Activated naive CD8-positive, alpha-beta T cell treated with anti-CD3 and anti-CD28 coated beads for 36 hours (primary cell): ENCODE measurements at regions not wholly inside any gene's neighbourhood (a gene's known extent, or its start where the extent isn't known, plus 50 kb on each side); places are given as distances from the start of the nearest gene placed in this dataset.
"Not testable (repeated sequence)": the region's sequence is repeated elsewhere in the genome, so short reads cannot be mapped to it uniquely, and the experiment has no call there.

Experiments
- DNase-seq: peaks from one replicate; pipeline ENCODE4 v3.0.0; 2021
- H3K27ac Mint-ChIP-seq: one replicate; pipeline ENCODE4 v1.8.0; 2022; ENCODE audit warnings: mild to moderate bottlenecking, moderate library complexity, mixed read lengths
- H3K27me3 Mint-ChIP-seq: one replicate; pipeline ENCODE4 v1.8.0; 2022; ENCODE audit warnings: mild to moderate bottlenecking, mixed read lengths
- H3K36me3 Mint-ChIP-seq: one replicate; pipeline ENCODE4 v1.8.0; 2021; ENCODE audit warnings: mild to moderate bottlenecking, mixed read lengths
- H3K4me1 Mint-ChIP-seq: one replicate; pipeline ENCODE4 v1.8.0; 2021; ENCODE audit warnings: mixed read lengths
- H3K4me3 Mint-ChIP-seq: one replicate; pipeline ENCODE4 v1.8.0; 2022; ENCODE audit warnings: mild to moderate bottlenecking, moderate library complexity, mixed read lengths
- H3K9me3 Mint-ChIP-seq: one replicate; pipeline ENCODE4 v1.8.0; 2022; ENCODE audit warnings: mixed read lengths

DNA sequence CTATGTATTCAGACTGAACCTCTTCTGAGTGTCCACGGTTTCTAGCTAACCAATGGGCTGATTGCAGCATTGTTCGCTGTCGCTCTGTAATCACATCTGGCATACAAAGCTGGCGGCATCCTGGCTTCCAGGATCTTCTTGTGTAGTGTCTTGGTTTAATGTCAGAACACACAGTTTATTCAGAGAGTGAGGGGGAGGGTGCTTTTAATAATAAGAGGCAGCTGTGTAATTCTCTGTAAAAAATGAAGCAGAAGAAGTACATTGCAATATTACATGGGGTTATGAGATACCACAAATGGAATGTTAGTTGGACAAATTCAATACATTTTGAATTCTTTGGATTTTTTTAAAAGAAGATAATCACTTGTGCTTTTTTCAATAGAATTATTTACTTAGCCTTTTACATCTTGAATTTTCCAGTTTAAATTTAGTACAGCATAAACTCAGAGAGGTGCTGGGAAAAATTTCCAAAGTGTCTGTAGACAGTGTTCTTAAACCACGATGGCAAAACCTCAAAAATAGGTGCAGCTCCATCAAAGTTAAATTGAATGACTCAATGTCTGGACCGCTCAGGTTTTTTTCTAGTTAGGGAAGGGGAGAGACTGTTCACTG lies 206.0 kb downstream of the PCSK1 start:
- Mint-ChIP-seq H3K4me1 (no peaks in the 10 kb centered on the region), H3K27ac (no peak overlapping the region), H3K9me3 (no peaks in the 10 kb centered on the region), H3K36me3 (no peaks in the 10 kb centered on the region), H3K27me3 (peaks cover 30% of the 10 kb centered on the region), H3K4me3 (no peak overlapping the region)
- DNase-seq = no peak

DNA sequence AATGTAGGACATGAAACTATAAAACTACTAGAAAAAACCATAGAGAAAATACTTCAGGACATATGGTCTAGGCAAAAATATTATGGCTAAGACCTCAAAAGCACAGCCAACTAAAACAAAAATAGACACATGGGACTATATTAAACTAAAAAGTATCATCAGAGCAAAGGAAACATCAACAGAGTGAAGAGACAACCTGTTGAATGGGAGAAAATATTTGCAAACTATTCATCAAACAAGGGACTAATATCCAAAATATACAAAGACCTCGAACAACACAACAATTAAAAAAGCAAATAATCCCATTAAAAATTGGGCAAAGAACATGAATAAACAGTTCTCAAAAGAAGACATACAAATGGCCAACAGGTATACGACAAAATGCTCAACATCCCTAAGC lies 210.9 kb downstream of the PCSK1 start:
- DNase-seq = no peak
- peaks cover 12% of the 10 kb centered on the region for H3K27me3 Mint-ChIP-seq
- no peaks in the 10 kb centered on the region for H3K9me3 Mint-ChIP-seq
- peaks cover 2% of the 10 kb centered on the region for H3K4me1 Mint-ChIP-seq
- H3K4me3 Mint-ChIP-seq = no peak overlapping the region
- H3K36me3 Mint-ChIP-seq = no peaks in the 10 kb centered on the region
- no peak overlapping the region for H3K27ac Mint-ChIP-seq

GRCh38 chr5:96220610-96221390 lies 212.2 kb downstream of the PCSK1 start:
- DNase-seq = no peak
- peaks cover 2% of the 10 kb centered on the region for H3K4me1 Mint-ChIP-seq
- H3K4me3 Mint-ChIP-seq = no peak overlapping the region
- no peaks in the 10 kb centered on the region for H3K36me3 Mint-ChIP-seq
- peaks cover 2% of the 10 kb centered on the region for H3K27me3 Mint-ChIP-seq
- no peaks in the 10 kb centered on the region for H3K9me3 Mint-ChIP-seq
- no peak overlapping the region for H3K27ac Mint-ChIP-seq

- Mint-ChIP-seq H3K27ac (no peak overlapping the region), H3K4me1 (peaks cover 2% of the 10 kb centered on the region), H3K27me3 (peaks cover 3% of the 10 kb centered on the region), H3K36me3 (no peaks in the 10 kb centered on the region), H3K9me3 (no peaks in the 10 kb centered on the region), H3K4me3 (no peak overlapping the region)
- DNase-seq = no peak
These were observed 213.3 kb downstream of the PCSK1 start for GRCh38 chr5:96219580-96220281.

- no peak for DNase-seq
- Mint-ChIP-seq H3K36me3 (no peaks in the 10 kb centered on the region), H3K4me3 (no peak overlapping the region), H3K27ac (no peak overlapping the region), H3K4me1 (peaks cover 2% of the 10 kb centered on the region), H3K9me3 (no peaks in the 10 kb centered on the region), H3K27me3 (peaks cover 8% of the 10 kb centered on the region)
These were observed 214.4 kb downstream of the PCSK1 start for GRCh38 chr5:96218653-96219052.

DNA sequence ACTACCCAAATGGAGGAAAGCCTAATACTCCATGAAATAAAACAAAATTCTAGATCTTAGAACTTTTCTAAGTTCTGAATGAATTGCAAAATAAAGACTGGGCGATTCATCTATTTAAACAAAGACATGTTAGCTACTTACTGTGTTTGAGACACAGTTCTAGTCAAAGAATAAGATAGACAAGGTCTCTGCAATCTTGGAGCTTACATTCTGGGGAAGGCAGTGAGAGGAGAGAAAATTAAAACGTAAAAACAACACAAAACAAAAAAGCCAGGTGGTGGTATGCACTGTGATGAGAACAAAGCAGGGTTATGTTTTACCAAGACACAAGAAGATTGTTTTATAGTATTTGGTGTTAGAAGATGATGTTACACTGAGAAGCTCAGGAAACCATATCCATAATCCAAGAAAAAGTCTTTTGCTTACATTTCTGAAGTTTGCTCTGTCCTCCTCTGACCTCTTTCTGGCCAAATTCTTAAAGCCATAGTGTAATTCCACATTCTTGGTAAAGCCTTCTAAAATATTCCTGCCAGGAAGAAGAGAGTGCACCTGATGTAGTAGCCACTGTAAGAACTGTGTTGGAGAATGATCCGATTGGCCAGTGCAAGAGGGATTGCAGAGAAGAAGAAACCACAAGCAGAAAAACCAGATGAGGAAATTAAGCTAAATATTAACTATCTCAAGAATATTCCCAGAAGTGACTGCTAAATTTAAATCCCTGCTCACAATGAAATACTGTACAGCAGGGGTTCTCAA lies 218.4 kb downstream of the PCSK1 start:
- Mint-ChIP-seq H3K36me3 (no peaks in the 10 kb centered on the region), H3K4me1 (no peaks in the 10 kb centered on the region), H3K4me3 (no peak overlapping the region), H3K27ac (no peak overlapping the region), H3K9me3 (peaks cover 2% of the 10 kb centered on the region), H3K27me3 (peaks cover 15% of the 10 kb centered on the region)
- DNase-seq = no peak

DNA sequence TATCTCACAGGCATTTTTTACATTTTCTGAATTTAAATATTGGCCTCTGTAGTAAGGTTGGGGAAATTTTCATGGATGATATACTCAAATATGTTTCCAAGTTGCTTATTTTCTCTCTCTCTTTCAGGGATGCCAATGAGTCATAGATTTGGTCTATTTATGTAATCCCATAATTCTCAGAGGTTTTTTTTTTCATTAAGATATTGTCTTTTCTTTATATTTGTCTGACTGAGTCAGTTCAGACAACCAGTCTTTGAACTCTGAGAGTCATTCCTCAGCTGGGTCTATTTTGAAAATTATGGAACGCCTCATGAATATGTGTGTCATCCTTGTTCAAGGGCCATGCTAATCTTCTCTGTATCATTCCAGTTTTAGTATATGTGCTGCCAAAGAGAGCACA lies 223.2 kb downstream of the PCSK1 start:
- no peaks in the 10 kb centered on the region for H3K4me1 Mint-ChIP-seq
- H3K36me3 Mint-ChIP-seq = no peaks in the 10 kb centered on the region
- H3K9me3 Mint-ChIP-seq = peaks cover 28% of the 10 kb centered on the region
- H3K27me3 Mint-ChIP-seq = peaks cover 18% of the 10 kb centered on the region
- H3K4me3 Mint-ChIP-seq = no peak overlapping the region
- DNase-seq = no peak
- no peak overlapping the region for H3K27ac Mint-ChIP-seq

DNA sequence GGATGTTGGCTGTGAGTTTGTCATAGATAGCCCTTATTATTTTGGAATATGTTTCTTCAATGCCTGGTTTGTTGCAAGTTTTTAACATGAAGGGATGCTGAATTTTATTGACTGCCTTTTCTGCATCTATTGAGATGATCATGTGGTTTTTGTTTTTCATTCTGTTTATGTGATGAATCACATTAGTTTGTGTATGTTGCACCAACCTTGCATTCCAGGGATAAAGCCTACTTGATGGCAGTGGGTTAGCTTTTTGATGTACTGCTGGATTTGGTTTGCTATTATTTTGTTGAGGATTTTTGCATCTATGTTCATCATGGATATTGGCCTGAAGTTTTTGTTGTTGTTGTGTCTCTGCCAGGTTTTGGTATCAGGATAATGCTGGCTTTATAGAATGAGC lies 225.6 kb downstream of the PCSK1 start:
- Mint-ChIP-seq H3K4me3 (no peak overlapping the region), H3K27ac (no peak overlapping the region), H3K9me3 (peaks cover 28% of the 10 kb centered on the region), H3K36me3 (no peaks in the 10 kb centered on the region), H3K27me3 (peaks cover 9% of the 10 kb centered on the region), H3K4me1 (no peaks in the 10 kb centered on the region)
- DNase-seq = no peak

DNA sequence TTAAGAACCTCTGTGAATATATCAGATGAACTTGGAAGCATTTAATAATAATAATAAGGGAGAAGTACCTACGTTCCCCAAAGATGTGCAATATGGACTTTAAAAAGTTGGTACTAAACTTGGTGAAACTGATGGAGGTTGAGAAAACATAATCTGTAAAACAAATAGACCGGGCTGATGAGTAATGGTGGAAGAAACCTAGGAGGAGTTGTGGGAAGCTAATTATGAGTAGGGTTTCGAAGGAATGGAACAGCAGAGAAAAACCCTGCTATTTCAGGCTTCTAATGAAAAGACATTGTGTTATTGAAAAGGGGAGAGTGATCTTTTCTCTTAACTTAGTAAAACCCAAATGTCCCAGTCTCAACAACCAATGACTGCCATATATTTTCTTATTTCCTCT lies 229.3 kb downstream of the PCSK1 start:
- Mint-ChIP-seq H3K9me3 (peaks cover 20% of the 10 kb centered on the region), H3K27me3 (peaks cover 8% of the 10 kb centered on the region), H3K4me3 (no peak overlapping the region), H3K4me1 (no peaks in the 10 kb centered on the region), H3K36me3 (no peaks in the 10 kb centered on the region), H3K27ac (no peak overlapping the region)
- DNase-seq = no peak

- no peak overlapping the region for H3K4me3 Mint-ChIP-seq
- no peaks in the 10 kb centered on the region for H3K4me1 Mint-ChIP-seq
- peaks cover 9% of the 10 kb centered on the region for H3K27me3 Mint-ChIP-seq
- no peak overlapping the region for H3K27ac Mint-ChIP-seq
- no peak for DNase-seq
- H3K9me3 Mint-ChIP-seq = no peaks in the 10 kb centered on the region
- H3K36me3 Mint-ChIP-seq = no peaks in the 10 kb centered on the region
These were observed 231.5 kb downstream of the PCSK1 start for GRCh38 chr5:96201503-96201902.

GRCh38 chr5:96200641-96201040 lies 232.4 kb downstream of the PCSK1 start:
- no peaks in the 10 kb centered on the region for H3K4me1 Mint-ChIP-seq
- no peak overlapping the region for H3K4me3 Mint-ChIP-seq
- no peaks in the 10 kb centered on the region for H3K9me3 Mint-ChIP-seq
- no peak for DNase-seq
- H3K36me3 Mint-ChIP-seq = no peaks in the 10 kb centered on the region
- peaks cover 8% of the 10 kb centered on the region for H3K27me3 Mint-ChIP-seq
- H3K27ac Mint-ChIP-seq = no peak overlapping the region

- Mint-ChIP-seq H3K27me3 (peaks cover 8% of the 10 kb centered on the region), H3K27ac (no peak overlapping the region)
These were observed 233.3 kb downstream of the PCSK1 start for GRCh38 chr5:96199713-96200183.

GRCh38 chr5:96198356-96199058 lies 234.5 kb downstream of the PCSK1 start:
- Mint-ChIP-seq H3K9me3 (no peaks in the 10 kb centered on the region), H3K36me3 (no peaks in the 10 kb centered on the region), H3K27me3 (peaks cover 8% of the 10 kb centered on the region), H3K4me3 (no peak overlapping the region), H3K27ac (no peak overlapping the region), H3K4me1 (peaks cover under 1% of the 10 kb centered on the region)
- DNase-seq = no peak

More at GRCh38 chr5:96199713-96200183, 233.3 kb downstream of the PCSK1 start:
- no peak overlapping the region for H3K4me3 Mint-ChIP-seq
- no peaks in the 10 kb centered on the region for H3K36me3 Mint-ChIP-seq
- no peaks in the 10 kb centered on the region for H3K9me3 Mint-ChIP-seq
- no peaks in the 10 kb centered on the region for H3K4me1 Mint-ChIP-seq
- DNase-seq = no peak

DNA sequence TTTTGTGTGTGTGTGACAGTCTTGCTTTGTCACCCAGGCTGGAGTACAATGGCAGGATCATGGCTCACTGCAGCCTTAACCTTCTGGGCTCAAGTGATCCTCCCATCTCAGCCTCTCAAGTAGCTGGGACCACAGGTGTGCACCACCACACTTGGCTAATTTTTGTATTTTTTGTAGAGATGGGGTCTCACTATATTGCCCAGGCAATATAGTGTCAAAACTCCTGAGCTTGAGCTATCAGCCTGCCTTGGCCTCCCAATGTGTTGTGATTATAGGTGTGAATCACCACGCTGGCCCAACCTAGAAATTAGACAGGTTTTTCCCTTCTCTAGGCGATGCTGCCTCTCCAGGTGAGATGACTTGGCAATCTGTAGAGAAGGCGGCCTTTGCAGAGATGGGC lies 235.3 kb downstream of the PCSK1 start:
- not testable (repeated sequence) for H3K4me3 Mint-ChIP-seq, H3K36me3 Mint-ChIP-seq, DNase-seq, H3K27me3 Mint-ChIP-seq, H3K4me1 Mint-ChIP-seq, H3K9me3 Mint-ChIP-seq, H3K27ac Mint-ChIP-seq
